ENCODE measurements at regions not wholly inside any gene's neighbourhood (a gene's known extent, or its start where the extent isn't known, plus 50 kb on each side); places are given as distances from the start of the nearest gene placed in this dataset.
A peak's percentile ranks its signal among the peaks of the same experiment; 100 is the strongest.

DNA sequence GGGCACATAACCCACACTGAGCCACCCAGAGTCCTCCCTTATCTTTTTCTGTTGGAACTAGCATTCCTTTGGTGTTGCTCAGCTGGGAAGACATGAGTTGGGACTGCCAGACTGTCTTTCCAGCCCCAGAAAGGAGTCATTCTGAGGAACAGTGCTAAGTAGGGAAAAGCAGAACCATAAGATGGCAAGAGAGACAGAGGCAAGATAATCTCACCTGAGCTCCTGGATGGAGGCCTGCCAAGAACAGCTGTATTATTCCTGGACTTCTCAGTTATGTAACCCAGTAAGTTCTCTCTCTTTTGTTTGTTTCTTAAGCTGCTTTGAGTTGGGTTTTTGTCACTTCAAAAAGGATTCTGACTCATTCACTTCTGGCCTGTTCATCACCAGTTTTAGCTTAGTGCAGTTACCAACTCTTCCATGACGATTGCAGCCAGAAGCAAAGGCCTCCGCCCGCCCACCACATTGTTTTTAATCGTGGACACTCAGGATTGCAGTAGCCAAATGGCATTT is 134.4 kb downstream of the OMA1 start:
- H3K27ac ChIP-seq (ENCODE audit: low read depth in 1 of 2, low read length in 2 of 2) = no peak overlapping the region
- Mint-ChIP-seq H3K4me1 (no peaks in the 10 kb centered on the region), H3K27me3 (ENCODE audit: low read depth in 3 of 3) (peaks cover 0 to 3% (median 0%) of the 10 kb centered on the region in 3 donors), H3K4me3 (no peak overlapping the region), H3K9me3 (peaks cover 0 to 2% (median 0%) of the 10 kb centered on the region in 7 donors), H3K27ac (no peak overlapping the region), H3K36me3 (no peaks in the 10 kb centered on the region)
- H2AFZ ChIP-seq (ENCODE audit: insufficient read depth, low read depth, low read length, poor library complexity, severe bottlenecking) = no peak overlapping the region
- H3K4me2 ChIP-seq (replicated peaks; ENCODE audit: extremely low read depth, low read length, poor library complexity, severe bottlenecking) = no peak overlapping the region
- H3K27me3 ChIP-seq (ENCODE audit: control insufficient read depth in 2 of 2, insufficient read depth in 2 of 2, low read length in 2 of 2) = no peaks in the 10 kb centered on the region
- TF ChIP-seq, protein P1, sequence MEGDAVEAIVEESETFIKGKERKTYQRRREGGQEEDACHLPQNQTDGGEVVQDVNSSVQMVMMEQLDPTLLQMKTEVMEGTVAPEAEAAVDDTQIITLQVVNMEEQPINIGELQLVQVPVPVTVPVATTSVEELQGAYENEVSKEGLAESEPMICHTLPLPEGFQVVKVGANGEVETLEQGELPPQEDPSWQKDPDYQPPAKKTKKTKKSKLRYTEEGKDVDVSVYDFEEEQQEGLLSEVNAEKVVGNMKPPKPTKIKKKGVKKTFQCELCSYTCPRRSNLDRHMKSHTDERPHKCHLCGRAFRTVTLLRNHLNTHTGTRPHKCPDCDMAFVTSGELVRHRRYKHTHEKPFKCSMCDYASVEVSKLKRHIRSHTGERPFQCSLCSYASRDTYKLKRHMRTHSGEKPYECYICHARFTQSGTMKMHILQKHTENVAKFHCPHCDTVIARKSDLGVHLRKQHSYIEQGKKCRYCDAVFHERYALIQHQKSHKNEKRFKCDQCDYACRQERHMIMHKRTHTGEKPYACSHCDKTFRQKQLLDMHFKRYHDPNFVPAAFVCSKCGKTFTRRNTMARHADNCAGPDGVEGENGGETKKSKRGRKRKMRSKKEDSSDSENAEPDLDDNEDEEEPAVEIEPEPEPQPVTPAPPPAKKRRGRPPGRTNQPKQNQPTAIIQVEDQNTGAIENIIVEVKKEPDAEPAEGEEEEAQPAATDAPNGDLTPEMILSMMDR (IDR thresholded peaks at IDR 0.05) = no peak
- no peaks in the 10 kb centered on the region for H3K4me1 ChIP-seq (ENCODE audit: control insufficient read depth in 1 of 2, insufficient read depth in 2 of 2, low read length in 2 of 2)
- no peaks in the 10 kb centered on the region for H3K36me3 ChIP-seq (replicated peaks in 1 of 2; ENCODE audit: control insufficient read depth in 1 of 2, insufficient read depth in 2 of 2, low read length in 2 of 2)
- no peaks in the 10 kb centered on the region for H3K9me3 ChIP-seq (replicated peaks in 1 of 2; ENCODE audit: control insufficient read depth in 1 of 2, insufficient read depth in 1 of 2, low read length in 2 of 2)
- 100% methylated on average over 4 of the region's 4 CpGs for WGBS (ENCODE audit: insufficient coverage)
- H4K20me1 ChIP-seq (ENCODE audit: insufficient read depth, low read length) = no peaks in the 10 kb centered on the region
- no peak for DNase-seq
- intact Hi-C loops (cut with micrococcal nuclease) = no loop called here
- H3K4me3 ChIP-seq (replicated peaks in 1 of 3; ENCODE audit: low read depth in 2 of 3, low read length in 3 of 3) = no peak overlapping the region
- no peak overlapping the region for H3K9ac ChIP-seq (ENCODE audit: insufficient read depth, low read length, poor library complexity, severe bottlenecking)
- H3K79me2 ChIP-seq (ENCODE audit: insufficient read depth, low read length) = no peaks in the 10 kb centered on the region

DNA sequence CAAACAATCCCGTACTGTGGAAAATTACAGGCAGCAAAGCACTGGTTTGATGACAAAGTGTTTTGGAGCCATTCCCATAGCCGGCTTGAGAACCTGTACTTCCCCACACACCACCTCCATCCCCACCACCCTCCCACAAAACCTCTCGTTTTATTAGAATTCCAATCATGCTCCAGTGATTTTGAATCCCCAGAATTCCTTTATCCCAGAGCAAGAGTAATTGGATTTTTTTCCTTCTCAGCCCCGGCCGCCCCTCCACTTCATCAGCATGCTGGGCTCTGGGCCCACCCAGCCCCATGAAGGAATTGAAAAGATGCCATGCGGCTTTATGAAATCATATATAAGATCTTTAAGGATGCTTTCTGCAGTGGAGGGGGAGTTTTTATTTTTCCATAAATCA is 136.6 kb downstream of the OMA1 start:
- Histone ChIP-seq H4K20me1 (ENCODE audit: insufficient read depth, low read length) (no peaks in the 10 kb centered on the region), H3K27me3 (ENCODE audit: control insufficient read depth in 2 of 2, insufficient read depth in 2 of 2, low read length in 2 of 2) (no peaks in the 10 kb centered on the region), H2AFZ (ENCODE audit: insufficient read depth, low read depth, low read length, poor library complexity, severe bottlenecking) (no peak overlapping the region), H3K27ac (ENCODE audit: low read depth in 1 of 2, low read length in 2 of 2) (no peak overlapping the region), H3K4me2 (replicated peaks; ENCODE audit: extremely low read depth, low read length, poor library complexity, severe bottlenecking) (no peak overlapping the region), H3K36me3 (replicated peaks in 1 of 2; ENCODE audit: control insufficient read depth in 1 of 2, insufficient read depth in 2 of 2, low read length in 2 of 2) (no peaks in the 10 kb centered on the region), H3K4me1 (ENCODE audit: control insufficient read depth in 1 of 2, insufficient read depth in 2 of 2, low read length in 2 of 2) (no peaks in the 10 kb centered on the region), H3K9ac (ENCODE audit: insufficient read depth, low read length, poor library complexity, severe bottlenecking) (no peak overlapping the region), H3K9me3 (replicated peaks in 1 of 2; ENCODE audit: control insufficient read depth in 1 of 2, insufficient read depth in 1 of 2, low read length in 2 of 2) (no peaks in the 10 kb centered on the region), H3K4me3 (replicated peaks in 1 of 3; ENCODE audit: low read depth in 2 of 3, low read length in 3 of 3) (no peak overlapping the region), H3K79me2 (ENCODE audit: insufficient read depth, low read length) (no peaks in the 10 kb centered on the region)
- no peaks in the 10 kb centered on the region for H3K36me3 Mint-ChIP-seq
- 81% methylated on average over 3 of the region's 6 CpGs for WGBS (ENCODE audit: insufficient coverage)
- TF ChIP-seq, protein P1 (IDR thresholded peaks at IDR 0.05) = no peak
- H3K9me3 Mint-ChIP-seq = no peaks in the 10 kb centered on the region
- peak overlapping the region in 1 of 7 donors; percentile 6 for H3K27ac Mint-ChIP-seq
- peaks cover 0 to 3% (median 0%) of the 10 kb centered on the region in 3 donors for H3K27me3 Mint-ChIP-seq (ENCODE audit: low read depth in 3 of 3)
- no peaks in the 10 kb centered on the region for H3K4me1 Mint-ChIP-seq
- no peak overlapping the region for H3K4me3 Mint-ChIP-seq
- no peak for DNase-seq
- intact Hi-C loops (cut with micrococcal nuclease) = no loop called here
